ENCODE measurements at regions not wholly inside any gene's neighbourhood (a gene's known extent, or its start where the extent isn't known, plus 50 kb on each side); places are given as distances from the start of the nearest gene placed in this dataset.
"Not testable (repeated sequence)": the region's sequence is repeated elsewhere in the genome, so short reads cannot be mapped to it uniquely, and the experiment has no call there.

- TF ChIP-seq FOXJ3 (CRISPR knock-in tag; IDR thresholded peaks at IDR 0.05); RBFOX2 (IDR thresholded peaks at IDR 0.05; ENCODE audit: low read depth, low read length); NELFE (IDR thresholded peaks at IDR 0.05; ENCODE audit: insufficient read depth, insufficient read length); ATF3 (IDR thresholded peaks at IDR 0.05); ATF3 (CRISPR knock-in tag; conservative IDR thresholded peaks at IDR 0.05): not testable (repeated sequence)
Measured at GRCh38 chr21:27893619-27894018, 926.7 kb upstream of the ADAMTS5 start.
